ENCODE measurements at regions not wholly inside any gene's neighbourhood (a gene's known extent, or its start where the extent isn't known, plus 50 kb on each side); places are given as distances from the start of the nearest gene placed in this dataset.
A peak's percentile ranks its signal among the peaks of the same experiment; 100 is the strongest.
"Not testable (repeated sequence)": the region's sequence is repeated elsewhere in the genome, so short reads cannot be mapped to it uniquely, and the experiment has no call there.

DNA sequence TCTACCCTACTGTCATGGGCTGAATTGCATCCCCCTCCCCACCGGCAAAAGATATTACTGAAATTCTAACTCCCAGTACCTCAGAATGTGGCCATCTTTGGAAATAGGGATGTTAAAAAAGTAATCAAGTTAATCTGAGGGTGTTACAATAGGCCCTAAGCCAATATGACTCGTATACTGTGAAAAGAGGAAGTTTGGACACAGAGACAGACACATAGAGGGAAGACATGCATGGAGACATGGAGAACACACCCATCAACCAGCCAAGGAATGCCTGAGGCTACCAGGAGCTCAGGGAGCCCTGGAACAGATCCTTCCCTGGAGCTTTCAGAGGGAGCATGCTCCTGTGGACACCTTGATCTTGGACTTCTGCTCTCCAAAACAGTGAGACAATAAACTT lies 138.2 kb upstream of the ADO start:
- DNase-seq: no peak

DNA sequence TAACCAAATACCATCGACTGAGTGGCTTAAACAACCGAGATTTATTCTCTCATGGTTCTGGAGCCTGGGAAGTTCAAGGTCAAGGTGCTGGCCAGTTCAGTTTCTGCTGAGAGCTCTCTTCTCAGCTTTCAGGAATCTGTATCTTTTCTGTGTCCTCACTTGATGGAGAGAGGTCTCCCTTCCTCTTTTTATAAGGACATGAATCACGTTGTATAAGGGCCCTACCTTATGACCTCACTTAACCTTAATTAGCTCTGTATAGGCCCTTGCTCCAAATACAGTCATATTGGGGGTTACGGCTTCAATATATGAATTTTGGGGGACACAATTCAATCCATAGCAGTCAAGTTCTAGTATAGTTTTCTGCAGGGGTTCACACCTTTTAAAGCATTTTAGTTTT lies 135.2 kb upstream of the ADO start:
- no peak for DNase-seq

DNA sequence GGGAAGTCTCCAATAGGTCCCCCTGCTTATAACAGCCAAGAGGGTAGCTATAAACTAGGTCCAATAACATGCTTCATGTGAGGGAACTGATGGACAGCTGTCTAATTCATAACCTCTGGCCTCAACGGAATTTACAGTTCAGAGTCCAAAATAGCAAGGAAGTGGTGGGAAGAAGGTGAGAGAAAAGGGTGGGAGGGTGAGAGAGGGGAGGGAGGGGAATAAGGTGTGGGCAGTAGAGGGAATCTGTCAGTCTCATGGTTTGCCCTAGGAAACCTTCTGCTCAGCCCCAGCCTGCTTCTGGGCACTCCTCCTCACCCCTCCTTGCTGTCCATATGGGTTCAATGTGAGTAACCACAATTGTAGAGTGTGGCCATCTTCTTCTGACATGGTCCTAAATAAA lies 133.4 kb upstream of the ADO start:
- DNase-seq: peak; percentile 10

DNA sequence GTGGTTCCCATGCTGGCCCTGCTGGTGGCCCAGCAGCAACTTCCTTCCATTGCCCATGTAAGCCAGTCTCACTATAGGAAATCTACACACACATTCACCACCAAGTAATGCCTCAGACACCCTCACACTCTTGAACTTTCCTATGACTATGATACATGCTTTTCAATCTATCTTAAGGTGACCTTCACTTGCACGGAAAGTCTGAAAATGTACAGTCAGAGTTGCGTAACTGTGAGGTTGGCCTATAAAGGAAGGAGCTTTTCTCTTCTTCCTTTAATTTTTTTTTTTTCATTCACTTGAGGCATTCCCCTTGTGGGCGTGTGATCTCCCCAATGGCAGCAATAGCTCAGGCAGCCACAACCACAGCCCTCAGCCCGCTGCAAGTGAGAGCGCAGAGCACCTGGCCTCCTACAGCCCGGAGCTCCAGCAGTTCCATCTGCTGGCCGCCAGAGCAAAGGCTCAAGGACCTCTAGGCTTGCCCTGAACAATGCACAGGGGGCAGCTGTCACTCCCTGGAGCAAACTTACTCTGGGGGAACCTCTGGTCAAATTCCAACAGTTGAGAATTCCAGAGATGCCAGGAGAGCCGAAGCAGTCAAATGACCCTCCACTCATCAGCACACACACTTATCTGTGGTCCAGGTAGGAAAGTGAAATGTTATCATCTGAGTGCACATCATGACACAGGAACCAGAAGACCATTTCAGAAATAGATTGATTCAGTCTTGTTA lies 123.1 kb upstream of the ADO start:
- DNase-seq: peak; percentile 75

DNA sequence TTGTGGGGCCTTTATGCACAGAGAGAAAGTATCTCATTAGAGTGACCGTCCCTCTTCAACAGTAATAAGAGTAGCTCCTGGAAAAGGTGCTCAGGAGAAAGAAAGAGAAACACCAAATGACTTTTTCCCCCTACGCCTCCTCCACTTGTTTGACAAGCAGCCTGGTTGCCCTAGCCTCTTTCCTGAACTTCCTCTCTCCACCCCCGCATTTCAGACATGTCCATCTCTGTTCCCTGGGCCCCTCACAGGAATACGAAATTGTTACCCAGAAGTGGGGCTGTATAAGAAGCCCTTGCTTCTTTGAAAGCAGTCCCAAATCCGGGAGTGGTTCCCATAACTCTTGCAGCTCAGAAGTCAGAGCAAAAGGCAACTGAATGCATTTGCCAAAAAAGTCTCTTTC lies 119.6 kb upstream of the ADO start:
- DNase-seq: no peak

DNA sequence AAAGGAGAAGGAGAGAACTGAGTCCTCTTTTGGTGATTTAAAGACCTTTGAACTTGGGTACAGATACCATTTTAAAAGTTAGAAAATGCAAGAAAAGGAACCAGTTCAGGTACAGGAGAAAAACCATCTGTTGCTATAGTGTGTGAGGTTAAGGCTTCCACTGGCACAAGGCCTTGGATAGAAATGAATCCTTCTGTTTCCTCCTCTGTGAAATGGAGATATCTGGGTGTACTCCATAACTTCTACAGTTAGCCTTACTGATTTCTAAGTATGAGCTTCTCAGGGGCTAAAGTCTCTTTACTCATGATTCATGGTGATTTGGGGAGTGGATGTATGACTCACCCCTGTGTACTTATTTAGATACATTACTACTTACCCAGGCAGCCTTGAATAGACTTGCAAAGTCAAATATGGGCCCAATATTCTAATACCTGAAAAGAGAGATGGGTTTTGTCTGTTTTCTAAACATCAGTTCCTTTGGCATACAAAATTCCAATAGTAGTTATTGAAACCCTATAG lies 117.2 kb upstream of the ADO start:
- no peak for DNase-seq

DNA sequence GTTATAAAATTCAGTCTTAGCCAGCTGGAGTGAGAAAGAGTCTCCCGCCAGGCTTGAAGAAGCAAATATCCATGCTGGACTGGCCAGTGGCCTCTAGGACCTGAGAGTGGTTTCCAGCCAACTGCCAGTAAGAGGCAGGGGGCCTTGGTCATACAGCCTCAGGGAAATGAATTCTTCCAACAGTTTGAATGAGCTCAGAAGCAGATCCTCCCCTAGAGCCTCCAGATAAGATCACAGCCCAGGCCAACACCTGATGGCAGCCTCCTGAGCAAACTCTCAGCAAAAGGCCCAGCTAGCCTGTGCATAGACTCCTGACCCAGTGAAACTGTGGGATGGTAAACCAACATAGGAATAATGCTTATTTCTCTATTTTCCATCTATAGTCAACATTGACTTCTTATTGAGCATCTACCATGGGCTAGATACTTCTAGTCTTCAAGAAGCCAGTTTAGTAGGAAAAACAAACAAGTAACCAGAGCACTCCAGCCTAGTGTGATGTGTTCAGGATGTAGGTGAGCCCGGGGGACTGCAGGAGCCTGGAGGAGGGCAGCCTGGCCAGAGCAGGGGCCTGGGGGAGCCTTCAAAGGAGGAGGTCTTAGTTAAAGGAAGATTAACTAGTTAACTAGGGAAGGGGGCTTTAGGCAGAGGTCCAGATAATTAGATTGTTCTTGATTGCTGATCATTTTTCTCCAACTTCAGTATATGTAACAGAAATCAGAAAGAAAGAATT lies 115.4 kb upstream of the ADO start:
- no peak for DNase-seq

DNA sequence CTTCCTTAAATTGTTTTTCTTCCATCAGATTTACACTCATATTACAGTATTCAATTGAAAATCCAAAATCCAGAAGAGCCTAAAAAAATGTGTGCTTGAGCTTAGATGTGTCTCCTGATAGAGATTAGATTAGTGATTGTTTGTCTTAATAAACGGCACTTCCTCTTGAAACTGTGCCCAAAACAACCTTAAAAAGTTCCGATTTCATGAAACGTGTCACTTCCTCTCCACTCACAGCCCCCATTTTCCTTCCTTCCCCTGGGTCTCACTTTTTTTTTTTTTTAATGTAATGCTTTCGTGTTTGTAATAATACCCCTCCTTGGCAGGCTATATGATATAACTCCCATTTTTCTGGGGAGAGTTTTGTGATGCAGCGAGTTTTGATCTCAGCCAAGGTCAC lies 114.8 kb upstream of the ADO start:
- no peak for DNase-seq

DNA sequence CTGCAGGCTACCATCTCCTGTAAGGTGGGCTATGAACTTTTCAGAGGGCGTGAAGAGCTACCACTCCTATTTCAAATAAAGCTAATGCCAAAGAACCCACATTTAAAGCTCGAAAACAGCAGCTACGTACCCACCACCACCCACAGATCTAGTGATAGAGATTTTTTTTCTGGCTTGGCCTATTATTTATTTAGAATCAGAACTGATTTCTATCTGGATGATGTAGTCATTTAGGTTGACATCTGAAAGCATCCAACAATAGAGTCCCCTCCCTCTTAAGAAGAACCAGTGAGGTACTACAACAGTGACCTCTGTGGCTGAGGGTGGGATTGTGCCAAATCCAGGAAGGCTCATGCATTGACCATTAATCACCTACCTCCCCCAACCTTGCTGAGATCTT lies 113.8 kb upstream of the ADO start:
- no peak for DNase-seq

DNA sequence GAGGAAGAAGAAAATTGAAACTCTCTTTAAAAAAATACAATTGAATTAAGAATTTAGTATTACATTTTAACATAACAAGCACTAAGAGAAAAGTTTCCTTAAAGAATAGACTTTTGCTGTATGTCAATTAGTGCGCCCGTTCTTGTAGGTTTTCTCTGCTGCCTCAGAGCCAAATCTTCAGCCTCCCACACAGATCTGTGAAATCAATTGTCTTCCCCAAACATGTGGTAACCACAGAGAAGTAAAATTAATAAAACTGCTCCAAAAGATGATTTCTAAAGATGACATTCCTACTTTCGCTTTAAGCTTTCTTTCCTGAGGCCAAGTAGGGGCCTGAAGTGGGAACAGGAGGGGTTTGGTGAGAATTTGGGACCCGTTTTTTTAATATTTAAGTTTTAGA lies 113.2 kb upstream of the ADO start:
- DNase-seq: no peak

DNA sequence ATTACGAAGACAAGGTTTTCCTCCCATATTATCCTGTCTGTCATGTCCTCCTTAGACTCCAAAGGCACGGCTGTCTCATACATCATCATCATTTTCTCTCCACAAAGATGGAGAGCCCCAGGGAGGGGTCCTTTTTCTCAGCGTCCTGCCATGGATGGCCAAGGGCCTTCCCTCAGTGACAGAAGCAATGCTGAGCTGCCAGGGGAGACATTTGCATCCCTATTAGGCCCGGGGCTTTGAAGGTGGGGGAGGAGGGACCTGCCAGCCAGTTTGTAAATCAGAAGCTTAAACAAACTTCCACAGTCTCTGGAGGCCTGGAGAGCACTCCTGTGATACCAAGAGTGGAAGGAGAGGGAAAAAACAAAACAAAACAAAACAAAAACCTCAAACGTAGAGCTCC lies 112.4 kb upstream of the ADO start:
- DNase-seq: no peak

DNA sequence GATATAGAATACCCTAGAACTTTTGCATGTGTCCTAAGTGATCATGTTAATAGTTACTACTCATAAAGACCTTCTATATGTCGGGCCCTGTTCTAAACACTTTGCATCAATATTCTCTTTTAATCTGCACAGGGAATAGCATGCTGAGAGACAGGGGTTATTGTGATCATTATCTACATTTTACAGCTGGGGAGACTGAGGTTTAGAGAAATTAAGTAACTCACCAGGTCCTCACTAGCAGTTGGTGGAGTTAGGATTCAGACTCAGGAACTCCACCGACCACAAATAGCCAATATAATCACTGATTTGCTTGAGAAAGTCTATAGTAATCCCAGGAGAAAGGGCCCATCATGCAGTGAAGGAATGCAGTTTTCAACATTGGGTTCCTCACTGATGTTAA lies 111.2 kb upstream of the ADO start:
- no peak for DNase-seq

DNA sequence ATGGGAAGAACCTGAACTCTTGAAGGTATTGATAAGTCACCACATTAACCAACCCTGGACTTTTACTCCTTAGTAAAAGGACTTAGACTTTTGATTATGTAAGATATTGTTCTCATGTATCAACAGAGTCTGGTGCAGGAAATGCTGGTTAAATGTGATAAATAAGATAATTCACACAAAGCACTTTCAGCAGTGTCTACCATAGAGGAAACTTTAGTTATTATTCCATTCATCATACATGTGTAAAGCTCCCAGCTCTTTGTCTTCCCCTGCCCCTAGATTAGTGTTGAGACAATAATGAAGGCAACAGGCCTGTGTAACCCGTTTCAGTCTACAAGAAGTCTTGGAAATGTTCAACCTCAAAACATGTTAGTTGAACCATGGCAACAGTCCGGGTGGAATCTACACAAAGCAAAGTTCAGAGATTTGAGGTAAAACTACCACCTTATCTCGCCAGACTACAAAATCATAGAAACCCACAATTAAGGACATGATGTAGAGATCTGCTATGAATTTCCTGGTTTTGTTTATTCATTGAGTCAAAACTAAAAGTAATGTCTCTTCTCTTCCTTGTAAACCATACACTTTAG lies 109.9 kb upstream of the ADO start:
- no peak for DNase-seq

DNA sequence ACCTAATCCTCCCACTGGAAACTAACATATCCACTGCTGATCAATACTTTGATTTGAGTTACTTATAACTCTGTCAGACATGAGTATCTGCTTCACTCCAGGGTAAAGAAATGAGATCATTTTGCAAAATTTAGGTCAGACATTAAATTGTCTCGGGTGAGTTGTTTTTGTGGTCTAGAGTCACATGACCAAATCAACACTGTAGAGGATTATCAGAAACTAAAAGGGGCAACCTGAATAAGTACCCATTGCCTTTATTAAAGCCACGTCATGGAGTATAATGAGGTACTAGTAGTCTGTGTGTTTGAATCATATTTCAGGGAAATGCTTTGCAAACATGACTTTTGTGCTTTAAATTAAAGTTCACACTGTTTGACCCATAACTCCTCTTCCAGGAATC lies 107.7 kb upstream of the ADO start:
- no peak for DNase-seq

DNA sequence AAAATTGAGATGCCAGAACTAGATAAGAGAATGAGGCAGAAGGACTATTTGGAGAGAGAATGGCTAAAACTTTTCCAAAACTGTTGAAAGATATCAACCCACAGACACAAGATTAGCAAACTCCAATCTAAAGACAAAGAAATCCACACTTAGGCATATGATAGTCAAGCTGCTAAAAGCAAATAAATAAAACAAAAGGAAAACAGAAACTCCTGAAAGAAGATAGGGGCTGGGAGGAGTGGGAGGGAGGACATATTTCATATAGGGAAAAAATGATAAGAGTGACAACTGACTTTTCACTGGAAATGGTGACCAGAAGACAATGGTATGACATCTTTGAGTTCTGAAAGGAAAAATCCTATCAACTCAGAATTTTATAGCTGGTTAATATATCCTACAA lies 105.4 kb upstream of the ADO start:
- no peak for DNase-seq

DNA sequence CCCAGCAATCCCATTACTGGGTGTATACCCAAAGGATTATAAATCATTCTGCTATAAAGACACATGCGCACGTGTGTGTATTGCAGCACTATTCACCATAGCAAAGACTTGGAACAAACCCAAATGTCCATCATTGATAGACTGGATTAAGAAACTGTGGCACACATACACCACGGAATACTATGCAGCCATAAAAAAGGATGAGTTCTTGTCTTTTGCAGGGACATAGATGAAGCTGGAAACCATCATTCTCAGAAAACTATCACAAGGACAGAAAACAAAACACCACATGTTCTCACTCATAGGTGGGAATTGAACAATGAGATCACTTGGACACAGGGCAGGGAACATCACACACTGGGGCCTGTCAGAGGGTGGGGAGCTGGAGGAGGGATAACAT lies 100.4 kb upstream of the ADO start:
- DNase-seq: not testable (repeated sequence)

DNA sequence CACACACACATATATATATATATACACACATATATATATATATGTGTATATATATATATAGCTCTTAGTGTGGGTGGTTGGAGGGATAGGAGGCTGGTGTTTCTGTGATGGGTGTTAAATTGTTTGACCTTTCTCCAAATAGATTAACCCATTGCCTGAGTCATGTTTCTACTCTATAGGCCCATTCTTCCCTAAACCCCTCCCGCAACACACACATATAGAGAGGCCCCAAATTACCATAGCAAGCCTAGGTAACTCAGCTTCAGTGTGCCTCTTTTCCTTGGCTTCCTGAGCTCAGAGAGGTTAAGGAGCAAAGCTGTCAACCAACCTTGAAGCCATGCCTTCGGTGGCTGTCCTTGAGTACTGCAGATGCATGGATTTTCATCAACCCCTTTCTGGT lies 98.7 kb upstream of the ADO start:
- DNase-seq: no peak

DNA sequence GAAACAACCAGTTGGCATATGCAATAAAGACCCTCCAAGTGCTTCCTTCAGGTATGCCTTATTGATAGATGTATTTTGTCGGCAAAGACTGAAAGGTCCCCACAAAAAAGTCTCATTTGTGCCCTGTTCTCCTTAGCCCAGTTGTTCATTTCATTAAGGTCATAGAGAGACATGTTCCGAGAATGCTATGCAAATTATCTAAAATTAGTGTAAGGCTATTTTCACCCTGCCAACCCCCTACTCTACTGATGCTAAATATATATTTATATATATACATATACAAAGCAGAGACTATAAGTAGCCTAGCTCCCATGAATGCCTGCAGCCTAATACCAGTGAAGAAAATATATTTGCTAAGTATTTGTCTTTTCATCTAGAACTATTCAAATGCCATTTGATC lies 96.7 kb upstream of the ADO start:
- DNase-seq: no peak

DNA sequence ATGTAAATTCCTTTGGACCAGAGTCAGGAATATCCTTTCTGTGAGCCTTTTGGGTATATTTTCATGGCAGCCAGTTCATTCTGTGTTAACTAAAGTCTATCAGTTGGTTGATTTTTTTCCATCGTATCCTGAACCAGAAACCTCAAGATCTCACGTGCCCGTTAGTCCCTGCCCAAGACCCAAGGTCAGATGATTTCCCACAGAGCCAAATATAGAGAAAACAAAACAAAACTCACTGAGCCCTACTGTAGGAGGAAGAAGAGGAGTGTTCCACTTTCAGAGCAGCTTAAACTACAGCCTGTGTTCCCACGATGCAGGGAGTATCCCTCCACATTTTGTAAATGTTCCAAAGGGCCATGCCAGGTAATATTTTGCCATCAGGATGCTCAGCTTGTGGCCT lies 96.0 kb upstream of the ADO start:
- DNase-seq: no peak

DNA sequence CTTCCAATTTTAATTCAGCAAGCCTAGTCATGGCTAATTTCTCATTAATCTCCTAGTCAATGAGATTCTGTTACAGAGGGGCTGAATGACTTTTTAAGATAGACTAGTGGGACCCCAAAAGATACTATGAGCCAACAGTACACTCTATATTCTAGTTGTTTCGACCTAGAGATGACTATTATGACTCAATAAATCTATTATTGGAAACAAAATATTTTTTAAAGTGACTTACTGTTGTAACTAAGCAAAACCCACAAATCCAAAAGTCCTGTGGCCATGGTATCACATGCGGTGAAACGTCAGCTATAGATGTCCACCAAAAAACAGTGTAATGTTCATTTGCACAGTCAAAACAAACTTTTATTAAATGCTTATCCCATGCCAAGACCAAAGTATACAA lies 95.3 kb upstream of the ADO start:
- DNase-seq: no peak

DNA sequence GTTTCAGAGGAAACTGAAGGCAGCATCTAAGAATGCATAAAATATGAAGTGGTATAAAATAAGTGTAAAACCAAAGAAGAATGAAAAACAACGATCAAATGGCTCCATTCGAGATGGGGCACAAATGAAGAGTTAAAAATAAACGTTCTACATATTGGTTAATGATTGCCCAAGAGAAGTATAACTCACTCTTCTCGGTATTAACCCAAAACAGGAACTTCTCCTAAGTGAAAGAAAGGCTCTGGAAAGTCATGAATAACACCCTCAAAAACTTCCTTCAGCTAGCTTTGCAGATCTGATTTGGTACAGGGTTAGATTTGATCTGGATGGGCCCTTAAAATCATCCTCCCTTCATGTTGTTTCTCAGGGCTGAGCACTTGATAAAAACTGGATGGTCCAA lies 94.3 kb upstream of the ADO start:
- DNase-seq: no peak

DNA sequence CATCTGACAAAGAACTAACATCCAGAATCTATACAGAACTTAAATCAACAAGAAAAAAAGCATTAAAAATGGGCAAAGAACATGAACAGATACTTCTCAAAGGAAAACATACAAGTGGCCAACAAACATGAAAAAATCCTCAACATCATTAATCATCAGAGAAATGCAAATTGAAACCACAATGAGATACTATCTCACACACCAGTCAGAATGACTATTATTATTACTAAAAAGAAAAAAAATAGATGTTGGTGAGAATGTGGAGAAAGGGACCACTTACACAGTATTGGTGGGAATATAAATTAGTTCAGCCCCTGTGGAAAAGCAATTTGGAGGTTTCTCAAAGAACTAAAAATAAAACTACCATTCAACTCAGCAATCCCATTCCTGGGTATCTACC lies 89.1 kb upstream of the ADO start:
- no peak for DNase-seq

DNA sequence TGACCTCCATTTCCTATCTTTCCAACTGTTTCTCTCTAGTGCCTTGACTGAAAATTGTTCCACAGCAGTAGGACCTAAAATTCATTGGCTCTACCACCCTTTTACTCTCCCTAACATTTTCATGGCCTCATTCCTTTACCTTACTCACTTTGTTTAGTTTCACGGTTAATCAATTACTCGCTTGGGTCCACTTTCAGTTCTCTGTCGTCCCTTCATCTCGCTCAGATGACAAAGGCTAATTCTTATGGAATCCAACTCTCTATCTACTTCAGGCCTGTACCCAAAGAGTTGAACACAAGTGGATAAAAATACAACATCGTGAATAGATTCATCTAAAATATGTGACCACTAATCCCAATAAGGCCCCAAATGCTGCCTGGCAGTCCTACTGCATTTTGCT lies 85.9 kb upstream of the ADO start:
- no peak for DNase-seq

DNA sequence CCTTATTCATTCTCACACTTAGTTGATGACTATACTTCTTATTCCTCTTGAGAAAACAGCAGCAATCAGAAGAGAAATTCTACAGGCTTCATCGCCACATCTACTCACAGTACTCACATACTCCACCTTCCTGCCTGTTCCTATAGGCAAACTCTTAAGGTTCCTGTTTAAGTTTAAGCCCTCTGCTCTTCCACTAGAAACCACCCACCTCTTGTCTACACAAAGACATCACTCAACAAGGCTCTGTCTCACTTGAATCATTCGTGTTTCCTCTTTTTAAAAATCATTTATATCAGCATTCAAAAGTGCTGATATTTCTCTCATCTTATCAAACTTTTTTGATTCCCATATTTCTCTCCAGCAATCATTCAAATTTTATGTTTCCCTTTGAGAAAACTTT lies 85.5 kb upstream of the ADO start:
- DNase-seq: no peak
